ENCODE measurements at regions not wholly inside any gene's neighbourhood (a gene's known extent, or its start where the extent isn't known, plus 50 kb on each side); places are given as distances from the start of the nearest gene placed in this dataset.

DNA sequence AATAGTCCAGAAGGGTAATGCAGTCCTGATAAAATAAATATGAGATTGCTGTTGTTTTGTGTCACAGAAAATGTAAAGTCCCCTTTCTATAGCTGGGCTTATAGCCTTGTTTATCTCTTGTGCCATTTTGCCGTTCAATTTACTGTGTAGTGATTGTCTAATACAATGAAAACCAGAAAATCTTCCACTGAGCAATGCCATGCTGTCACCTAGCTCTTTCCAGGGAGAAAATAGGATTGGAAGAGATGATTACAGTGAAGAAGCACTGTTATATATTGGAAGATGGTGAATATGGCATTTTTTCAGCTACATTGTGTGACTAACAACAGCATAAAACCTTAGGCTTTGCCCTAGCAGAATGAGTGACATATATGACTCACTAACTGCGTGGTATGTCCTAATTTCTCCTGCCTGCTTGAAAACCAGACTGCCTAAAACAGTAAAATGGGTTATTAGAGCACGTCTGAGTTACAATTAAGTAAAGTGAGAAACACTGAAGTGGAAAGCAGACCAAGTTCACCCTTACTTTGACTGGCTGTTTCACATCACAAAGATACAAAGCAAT, 332.4 kb upstream of the ZP4 start:
- H3K9me3 ChIP-seq: no peaks in the 10 kb centered on the region
- DNase-seq: no peak
- H3K36me3 ChIP-seq: no peaks in the 10 kb centered on the region
- H3K4me1 ChIP-seq: no peaks in the 10 kb centered on the region
- ATAC-seq: no peak
- H3K27me3 ChIP-seq: no peaks in the 10 kb centered on the region
- TF ChIP-seq, protein P1, sequence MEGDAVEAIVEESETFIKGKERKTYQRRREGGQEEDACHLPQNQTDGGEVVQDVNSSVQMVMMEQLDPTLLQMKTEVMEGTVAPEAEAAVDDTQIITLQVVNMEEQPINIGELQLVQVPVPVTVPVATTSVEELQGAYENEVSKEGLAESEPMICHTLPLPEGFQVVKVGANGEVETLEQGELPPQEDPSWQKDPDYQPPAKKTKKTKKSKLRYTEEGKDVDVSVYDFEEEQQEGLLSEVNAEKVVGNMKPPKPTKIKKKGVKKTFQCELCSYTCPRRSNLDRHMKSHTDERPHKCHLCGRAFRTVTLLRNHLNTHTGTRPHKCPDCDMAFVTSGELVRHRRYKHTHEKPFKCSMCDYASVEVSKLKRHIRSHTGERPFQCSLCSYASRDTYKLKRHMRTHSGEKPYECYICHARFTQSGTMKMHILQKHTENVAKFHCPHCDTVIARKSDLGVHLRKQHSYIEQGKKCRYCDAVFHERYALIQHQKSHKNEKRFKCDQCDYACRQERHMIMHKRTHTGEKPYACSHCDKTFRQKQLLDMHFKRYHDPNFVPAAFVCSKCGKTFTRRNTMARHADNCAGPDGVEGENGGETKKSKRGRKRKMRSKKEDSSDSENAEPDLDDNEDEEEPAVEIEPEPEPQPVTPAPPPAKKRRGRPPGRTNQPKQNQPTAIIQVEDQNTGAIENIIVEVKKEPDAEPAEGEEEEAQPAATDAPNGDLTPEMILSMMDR (IDR thresholded peaks at IDR 0.05): no peak
- H3K4me3 ChIP-seq: no peak overlapping the region
- intact Hi-C loops (cut with DNase I): no loop called here
- 67 to 75% methylated on average over 3 of the region's 3 CpGs for WGBS, 2 donors
- H3K27ac ChIP-seq: no peak overlapping the region

DNA sequence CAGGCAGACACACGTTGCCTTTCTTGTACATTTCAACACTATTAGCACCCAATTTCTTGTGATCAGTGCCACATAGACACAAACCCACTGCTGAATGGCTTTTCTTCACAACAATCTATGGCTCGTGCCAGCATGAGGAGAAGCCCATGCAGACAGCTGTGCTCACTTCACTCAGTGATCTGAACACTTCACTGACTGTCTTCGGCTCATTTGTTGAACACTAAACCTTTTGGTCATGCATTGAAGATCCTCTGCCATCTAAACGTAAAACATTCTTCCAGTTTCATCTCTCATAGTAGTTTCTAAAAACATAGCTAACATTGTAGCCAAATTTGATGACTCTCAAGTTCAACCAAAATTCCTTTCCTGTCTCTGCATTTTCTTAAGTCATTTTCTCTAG, 331.0 kb upstream of the ZP4 start:
- no peak for ATAC-seq
- no peak for DNase-seq

DNA sequence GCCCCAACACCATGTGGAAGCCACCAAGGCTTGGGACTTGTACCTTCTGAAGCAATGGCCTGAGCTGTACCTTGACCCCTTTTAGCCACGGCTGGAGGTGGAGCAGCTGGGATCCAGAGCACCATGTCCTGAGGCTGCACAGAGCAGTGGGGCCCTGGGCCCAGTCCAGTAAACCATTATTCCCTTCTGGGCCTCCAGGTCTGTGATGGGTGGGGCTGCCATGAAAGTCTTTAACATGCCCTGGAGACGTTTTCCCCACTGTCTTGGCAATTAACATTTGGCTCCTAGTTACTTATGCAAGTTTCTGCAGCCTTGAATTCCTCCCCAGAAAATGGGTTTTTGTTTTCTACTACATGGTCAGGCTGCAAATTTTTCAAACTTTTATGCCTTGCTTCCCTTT, 323.7 kb upstream of the ZP4 start:
- H3K4me1 ChIP-seq: no peaks in the 10 kb centered on the region
- 43 to 54% methylated on average over 2 of the region's 2 CpGs for WGBS, 2 donors
- TF ChIP-seq, protein P1 (IDR thresholded peaks at IDR 0.05): no peak
- DNase-seq (no peak), ATAC-seq (no peak)
- no peaks in the 10 kb centered on the region for H3K36me3 ChIP-seq
- no peaks in the 10 kb centered on the region for H3K27me3 ChIP-seq
- intact Hi-C loops (cut with DNase I): no loop called here
- no peak overlapping the region for H3K27ac ChIP-seq
- H3K9me3 ChIP-seq: peaks cover 0 to 22% (median 0%) of the 10 kb centered on the region in 11 donors
- no peak overlapping the region for H3K4me3 ChIP-seq

More for the DNA sequence above, 331.0 kb upstream of the ZP4 start:
- no peaks in the 10 kb centered on the region for H3K27me3 ChIP-seq
- no peaks in the 10 kb centered on the region for H3K4me1 ChIP-seq
- H3K4me3 ChIP-seq: no peak overlapping the region
- no peaks in the 10 kb centered on the region for H3K9me3 ChIP-seq
- TF ChIP-seq, protein P1 (IDR thresholded peaks at IDR 0.05): no peak
- no peak overlapping the region for H3K27ac ChIP-seq
- intact Hi-C loops (cut with DNase I): no loop called here
- 60 to 72% methylated on average over 4 of the region's 4 CpGs for WGBS, 2 donors
- H3K36me3 ChIP-seq: no peaks in the 10 kb centered on the region

DNA sequence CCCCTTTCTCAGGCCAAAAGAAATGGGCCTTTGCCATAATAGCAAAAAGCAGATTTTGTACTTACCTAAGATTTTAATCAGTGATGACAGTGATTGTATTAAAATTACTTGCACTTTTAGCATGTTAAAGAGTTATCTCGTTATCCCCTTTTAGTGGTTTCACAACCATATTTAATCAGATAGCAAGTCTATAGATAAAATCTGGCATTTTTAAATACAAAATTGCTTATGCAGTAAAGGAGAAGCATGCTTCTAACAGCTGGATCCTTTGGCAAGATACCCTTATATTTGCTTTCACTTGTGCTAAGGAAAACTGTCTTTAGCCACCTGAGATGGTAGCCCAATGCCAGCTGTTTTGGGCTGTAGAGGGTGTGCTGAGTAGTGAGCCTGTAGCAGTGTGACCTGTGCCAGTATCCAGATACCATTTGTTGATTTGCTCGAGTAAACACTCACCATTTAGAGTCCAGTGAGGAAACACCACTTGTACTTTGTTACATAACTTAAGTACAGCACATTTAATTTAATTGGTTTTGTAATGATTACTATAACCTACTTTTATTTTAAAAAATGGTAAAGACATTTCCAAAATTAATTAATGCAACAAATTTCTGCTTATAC, 314.4 kb upstream of the ZP4 start:
- Histone ChIP-seq H3K27me3 (no peaks in the 10 kb centered on the region), H3K36me3 (no peaks in the 10 kb centered on the region), H3K4me1 (no peaks in the 10 kb centered on the region), H3K27ac (no peak overlapping the region), H3K9me3 (peaks cover 0 to 16% (median 0%) of the 10 kb centered on the region in 11 donors), H3K4me3 (no peak overlapping the region)
- intact Hi-C loops (cut with DNase I): no loop called here
- ATAC-seq (no peak), DNase-seq (no peak)
- TF ChIP-seq, protein P1 (IDR thresholded peaks at IDR 0.05): no peak
- WGBS, 2 donors: 53 to 67% methylated on average over 2 of the region's 2 CpGs

Data from heart right ventricle (tissue), 16 donors.